ENCODE measurements at regions not wholly inside any gene's neighbourhood (a gene's known extent, or its start where the extent isn't known, plus 50 kb on each side); places are given as distances from the start of the nearest gene placed in this dataset.

GRCh38 chr16:26295625-26296304 is 604.0 kb downstream of the HS3ST4 start:
- DNase-seq (ENCODE audit: low spot score), result no peak

DNA sequence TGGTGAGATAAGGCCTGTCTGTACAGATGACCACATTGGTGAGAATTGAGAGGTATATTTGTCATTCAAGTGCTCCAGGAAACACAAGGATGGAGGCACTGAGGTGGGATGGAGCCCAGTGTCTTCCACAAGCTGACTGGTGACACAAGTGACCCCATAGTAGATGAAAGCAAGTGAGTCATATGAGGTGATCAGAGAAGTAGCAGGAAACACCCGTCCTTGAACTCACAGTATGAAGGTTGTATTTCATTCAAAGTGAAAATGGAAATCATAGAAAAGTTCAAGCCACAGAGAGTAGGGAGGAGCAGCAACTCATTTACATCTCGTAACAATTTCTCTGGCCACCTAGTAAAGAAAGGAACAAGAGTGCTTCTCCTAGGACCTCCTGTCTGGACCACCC is 609.8 kb downstream of the HS3ST4 start:
- no peak for DNase-seq (ENCODE audit: low spot score)

DNA sequence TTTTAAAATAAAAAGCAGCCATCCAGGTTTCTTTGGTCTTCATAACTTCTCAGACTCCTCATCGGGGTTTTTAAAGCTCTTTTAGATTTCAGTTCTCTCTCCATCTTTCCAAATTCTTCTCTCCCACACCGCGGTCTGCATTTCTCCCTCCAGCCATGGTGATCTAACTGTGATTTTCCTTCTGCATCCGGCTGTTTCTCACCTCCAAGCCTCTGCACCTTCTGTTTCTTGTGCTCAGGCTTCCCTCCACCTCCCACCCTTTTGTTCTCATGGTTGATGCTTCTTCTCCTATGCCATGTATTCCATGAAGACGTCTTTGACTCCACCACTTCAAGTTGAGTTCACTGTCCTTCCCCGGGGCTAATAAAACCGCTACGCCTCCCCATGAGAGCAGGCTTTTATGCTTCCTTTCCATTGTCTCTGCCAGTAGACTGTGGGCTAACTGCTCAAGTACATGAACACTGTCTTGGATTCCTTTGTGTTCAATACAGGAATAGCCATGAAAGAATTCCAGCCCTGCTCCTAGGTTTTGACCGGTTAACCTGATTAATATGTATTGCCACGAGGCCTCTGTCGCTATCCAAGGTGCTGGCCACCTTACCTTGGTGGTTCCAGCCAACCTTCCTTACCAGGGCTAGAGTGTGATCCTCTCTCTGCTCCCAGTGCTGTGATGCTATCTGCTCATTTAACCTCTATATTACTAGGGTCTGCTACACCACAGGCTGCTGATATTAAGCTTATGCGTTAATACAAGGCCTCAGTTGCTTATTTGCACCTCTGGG is 625.1 kb downstream of the HS3ST4 start:
- DNase-seq (ENCODE audit: low spot score), result no peak

DNA sequence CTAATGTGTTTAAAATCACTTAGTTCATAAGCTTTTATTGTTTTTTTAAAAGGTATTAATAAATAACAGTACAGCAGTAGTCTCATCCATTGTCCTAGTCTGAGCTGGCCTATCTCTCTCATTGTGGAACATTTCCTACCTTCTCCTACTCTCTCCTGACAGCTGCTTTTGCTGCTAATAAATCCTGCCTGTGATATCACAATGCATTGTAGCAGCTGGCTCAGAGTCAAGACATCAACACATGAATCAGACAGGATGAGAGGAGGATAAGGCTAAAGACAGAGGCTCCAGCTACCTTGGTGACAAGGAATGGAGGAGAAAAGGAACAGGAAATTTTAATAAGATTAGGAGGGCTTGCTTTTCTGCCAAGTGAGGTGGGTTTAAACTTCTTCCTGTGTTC is 626.1 kb downstream of the HS3ST4 start:
- DNase-seq (ENCODE audit: low spot score), result no peak

DNA sequence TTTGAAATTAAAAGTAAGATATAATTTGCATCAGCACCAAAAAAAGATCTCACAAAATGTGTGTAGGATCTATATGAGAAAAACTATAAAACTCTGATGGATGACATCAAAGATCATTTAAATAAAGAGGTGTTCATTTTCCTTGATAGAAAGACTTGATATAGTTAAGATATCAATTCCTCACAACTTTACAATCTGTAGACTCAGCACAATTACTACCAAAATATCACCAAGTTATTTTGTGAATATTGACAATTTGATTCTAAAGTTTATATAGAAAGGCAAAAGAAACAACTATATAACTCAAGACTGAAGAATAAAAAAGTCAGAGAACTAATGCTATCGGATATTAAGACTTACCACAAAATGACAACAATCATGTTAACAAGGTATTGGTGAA is 638.9 kb downstream of the HS3ST4 start:
- no peak for DNase-seq (ENCODE audit: low spot score)

- no peak for DNase-seq (ENCODE audit: low spot score)
Observed at GRCh38 chr16:26334218-26335111, 642.7 kb downstream of the HS3ST4 start.

GRCh38 chr16:26335236-26335853 is 643.6 kb downstream of the HS3ST4 start:
- DNase-seq (ENCODE audit: low spot score), result no peak

GRCh38 chr16:26342621-26343020 is 650.9 kb downstream of the HS3ST4 start:
- DNase-seq (ENCODE audit: low spot score), result no peak

- DNase-seq (ENCODE audit: low spot score), result no peak
Observed at GRCh38 chr16:26344240-26344776, 652.5 kb downstream of the HS3ST4 start.

DNA sequence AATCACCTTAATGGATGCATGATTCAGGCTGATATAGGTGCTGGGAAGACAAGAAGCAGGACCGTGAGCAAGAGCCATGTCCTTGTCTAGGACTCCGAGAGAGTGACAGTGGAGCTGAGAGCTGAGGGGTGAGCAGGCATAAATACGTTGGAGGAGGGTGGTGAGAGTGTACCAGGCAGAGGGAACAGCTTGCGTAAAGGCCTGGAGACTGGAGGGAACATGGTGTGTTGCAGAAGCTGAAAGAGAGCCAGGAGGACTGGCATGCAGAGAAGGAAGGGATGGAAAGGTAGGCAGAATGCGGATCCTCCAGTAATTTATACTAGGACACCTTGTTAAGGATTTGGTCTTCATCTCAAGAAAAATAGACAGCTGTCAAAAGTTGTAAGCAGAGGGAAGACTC is 653.2 kb downstream of the HS3ST4 start:
- DNase-seq (ENCODE audit: low spot score), result no peak

DNA sequence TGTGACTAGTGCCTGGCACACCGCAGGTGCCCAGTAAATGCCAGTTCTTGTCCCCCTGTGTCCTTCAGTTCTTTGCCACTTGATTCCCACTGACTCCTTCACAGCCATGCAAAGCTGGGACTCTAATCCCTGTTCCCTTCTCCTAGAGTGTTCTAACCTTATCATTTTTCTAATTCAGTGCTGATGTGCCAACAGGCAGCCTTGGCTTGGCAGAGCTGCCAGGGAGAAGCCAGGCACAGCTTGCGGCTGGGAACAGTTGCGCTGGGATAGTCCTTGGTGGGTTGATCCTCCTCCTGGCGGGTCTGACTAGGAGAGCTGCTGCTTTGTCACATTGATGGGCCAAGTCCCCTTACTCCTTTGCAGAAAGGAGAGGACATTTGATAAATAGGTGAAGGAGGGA is 654.2 kb downstream of the HS3ST4 start:
- DNase-seq (ENCODE audit: low spot score), result no peak

GRCh38 chr16:26348095-26348494 is 656.3 kb downstream of the HS3ST4 start:
- no peak for DNase-seq (ENCODE audit: low spot score)

GRCh38 chr16:26360867-26361266 is 669.1 kb downstream of the HS3ST4 start:
- no peak for DNase-seq (ENCODE audit: low spot score)

- DNase-seq (ENCODE audit: low spot score), result no peak
Observed at GRCh38 chr16:26363581-26363980, 671.8 kb downstream of the HS3ST4 start.

DNA sequence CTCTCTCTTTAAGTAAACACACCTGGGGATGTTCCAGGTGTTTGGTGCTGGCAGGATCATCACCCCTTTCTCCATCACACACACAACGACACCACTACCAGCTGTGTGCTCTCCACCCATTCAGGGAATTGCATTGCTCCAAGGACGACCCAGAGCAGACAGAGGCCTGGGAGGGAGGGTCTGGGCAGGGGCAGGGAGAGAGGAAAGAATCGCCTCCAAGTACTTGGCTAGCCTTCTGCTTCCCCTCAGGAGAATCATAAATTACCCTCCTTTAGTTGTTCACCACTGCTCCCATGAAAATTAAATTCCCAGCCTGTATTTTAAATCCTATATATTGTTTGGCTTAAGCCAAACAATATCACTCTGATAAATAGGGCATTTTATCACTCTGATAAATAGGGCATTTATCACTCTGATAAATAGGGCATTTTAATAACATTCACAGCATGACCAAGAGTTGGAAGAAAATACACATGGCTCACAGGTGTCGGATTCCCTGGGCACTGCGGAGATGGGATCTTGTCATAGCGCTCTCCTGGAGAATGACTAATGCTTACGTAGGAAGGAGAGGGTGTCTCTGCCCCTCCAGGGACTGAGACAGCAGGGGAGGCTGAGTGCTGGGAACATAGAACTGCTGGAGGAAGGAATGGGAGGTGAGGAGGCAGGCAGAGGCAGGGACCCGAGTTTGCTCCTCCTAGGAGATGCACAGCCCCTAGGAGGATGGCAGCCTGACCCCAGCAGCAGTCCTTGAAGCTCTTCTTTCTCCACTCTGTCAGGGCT is 673.6 kb downstream of the HS3ST4 start:
- DNase-seq (ENCODE audit: low spot score), result peak; percentile 1

GRCh38 chr16:26371349-26371869 is 679.6 kb downstream of the HS3ST4 start:
- no peak for DNase-seq (ENCODE audit: low spot score)

DNA sequence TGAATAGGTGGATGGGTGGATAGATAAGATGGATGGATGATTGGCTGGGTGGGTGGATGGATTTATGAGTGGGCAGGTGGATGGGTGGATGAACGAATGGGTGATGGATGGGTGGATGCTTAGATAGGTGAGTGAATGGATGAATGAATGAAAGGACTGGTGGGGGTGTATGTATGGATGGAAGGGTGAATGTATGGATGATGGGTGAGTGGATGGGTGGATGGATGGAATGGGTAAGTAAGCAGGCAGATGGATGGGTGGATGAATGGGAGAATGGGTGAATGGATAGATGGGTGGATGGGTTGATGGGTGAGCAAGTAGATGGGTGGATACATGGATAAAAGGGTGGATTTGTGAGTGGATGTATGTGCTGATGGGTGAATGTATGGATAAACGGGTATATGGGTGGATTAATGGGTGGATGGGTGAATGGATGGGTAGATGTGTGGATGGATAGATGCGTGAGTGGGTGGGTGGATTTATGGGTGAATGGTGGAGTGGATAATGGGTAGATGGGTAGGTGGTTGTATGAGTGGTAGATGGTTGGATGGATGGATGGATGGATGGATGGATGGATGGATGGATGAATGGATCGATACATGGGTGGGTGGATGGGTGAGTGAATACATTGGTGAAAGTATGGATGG is 682.6 kb downstream of the HS3ST4 start:
- DNase-seq (ENCODE audit: low spot score), result no peak

DNA sequence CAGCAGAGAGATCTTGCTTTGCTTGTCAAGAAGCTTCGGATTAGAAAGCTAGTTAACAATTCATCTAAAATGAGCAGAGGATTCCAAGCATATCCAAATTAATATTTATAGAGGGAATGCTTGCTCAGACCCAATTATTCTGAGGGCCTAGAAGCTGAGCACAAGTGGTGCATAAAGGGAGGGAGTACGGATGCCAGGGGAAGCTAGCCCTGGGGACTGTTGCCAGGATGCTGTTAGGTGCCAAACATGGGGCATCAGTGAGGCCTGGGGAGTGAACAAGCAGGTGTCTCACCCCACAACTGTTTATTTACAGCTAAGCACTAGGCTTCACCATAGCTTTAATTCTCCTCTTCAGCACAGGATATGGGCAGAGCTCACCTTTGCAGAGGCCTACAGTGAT is 684.1 kb upstream of the C16orf82 start:
- no peak for DNase-seq (ENCODE audit: low spot score)

DNA sequence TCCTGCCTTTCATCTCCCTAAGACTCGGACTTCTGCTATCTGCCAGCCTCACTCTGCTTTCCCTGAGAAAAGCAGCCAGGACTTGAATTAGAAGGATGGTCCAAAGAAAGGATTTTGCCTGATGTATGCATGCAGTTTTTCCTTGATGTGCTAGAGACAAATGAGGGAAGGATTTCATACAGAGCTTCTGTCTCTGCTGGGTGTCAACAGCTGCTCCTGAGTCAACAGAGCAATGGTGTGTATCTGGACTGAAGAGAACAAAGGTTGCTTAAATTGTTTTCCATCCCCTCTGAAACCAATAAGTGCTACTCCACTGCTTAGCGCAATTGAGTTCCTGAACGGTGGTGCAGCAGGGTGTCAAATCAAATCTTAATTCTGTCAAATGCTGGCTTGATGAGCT is 680.6 kb upstream of the C16orf82 start:
- DNase-seq (ENCODE audit: low spot score), result no peak

- DNase-seq (ENCODE audit: low spot score), result no peak
Observed at GRCh38 chr16:26391833-26392232, 674.9 kb upstream of the C16orf82 start.

All from RKO (cell line).